ENCODE measurements at regions not wholly inside any gene's neighbourhood (a gene's known extent, or its start where the extent isn't known, plus 50 kb on each side); places are given as distances from the start of the nearest gene placed in this dataset.

GRCh38 chr21:20258542-20258941, 739.7 kb upstream of the NCAM2 start:
- Histone ChIP-seq H3F3A (ENCODE audit: insufficient read depth, low read length) (no peaks in the 10 kb centered on the region), H3K4me1 (ENCODE audit: low read length) (no peaks in the 10 kb centered on the region), H2AFZ (ENCODE audit: low read length) (no peak overlapping the region), H3K79me2 (ENCODE audit: low read length) (no peaks in the 10 kb centered on the region), H3K9ac (ENCODE audit: low read length) (no peak overlapping the region), H3K4me2 (ENCODE audit: low read depth, low read length) (no peak overlapping the region), H3K27ac (ENCODE audit: low read length) (no peak overlapping the region), H3K4me3 (ENCODE audit: low read length) (no peak overlapping the region), H3K36me3 (replicated peaks; ENCODE audit: insufficient read depth, low read length) (no peaks in the 10 kb centered on the region), H3K9me3 (replicated peaks; ENCODE audit: insufficient read depth, low read length) (no peaks in the 10 kb centered on the region), H3K9me2 (replicated peaks; ENCODE audit: insufficient read depth, low read length) (no peaks in the 10 kb centered on the region), H4K20me1 (ENCODE audit: insufficient read depth, low read length) (no peaks in the 10 kb centered on the region), H3K27me3 (replicated peaks; ENCODE audit: insufficient read depth, low read length) (no peaks in the 10 kb centered on the region)
- no peak for DNase-seq
- TF ChIP-seq EZH2phosphoT487 (IDR thresholded peaks at IDR 0.05; ENCODE audit: low read length) (no peak), CTCF (IDR thresholded peaks at IDR 0.05; ENCODE audit: low read length) (no peak), EZH2 (optimal IDR thresholded peaks at IDR 0.05; ENCODE audit: low read depth, low read length) (no peak)

- Histone ChIP-seq H3K27ac (ENCODE audit: low read length) (no peak overlapping the region), H3K9me2 (replicated peaks; ENCODE audit: insufficient read depth, low read length) (no peaks in the 10 kb centered on the region), H3K4me1 (ENCODE audit: low read length) (no peaks in the 10 kb centered on the region), H3K4me3 (ENCODE audit: low read length) (no peak overlapping the region), H3K4me2 (ENCODE audit: low read depth, low read length) (no peak overlapping the region), H3K9me3 (replicated peaks; ENCODE audit: insufficient read depth, low read length) (no peaks in the 10 kb centered on the region), H3K27me3 (replicated peaks; ENCODE audit: insufficient read depth, low read length) (no peaks in the 10 kb centered on the region), H3K9ac (ENCODE audit: low read length) (no peak overlapping the region), H3F3A (ENCODE audit: insufficient read depth, low read length) (no peaks in the 10 kb centered on the region), H3K79me2 (ENCODE audit: low read length) (no peaks in the 10 kb centered on the region), H4K20me1 (ENCODE audit: insufficient read depth, low read length) (no peaks in the 10 kb centered on the region), H2AFZ (ENCODE audit: low read length) (no peak overlapping the region), H3K36me3 (replicated peaks; ENCODE audit: insufficient read depth, low read length) (no peaks in the 10 kb centered on the region)
- TF ChIP-seq EZH2 (optimal IDR thresholded peaks at IDR 0.05; ENCODE audit: low read depth, low read length) (no peak), CTCF (IDR thresholded peaks at IDR 0.05; ENCODE audit: low read length) (no peak), EZH2phosphoT487 (IDR thresholded peaks at IDR 0.05; ENCODE audit: low read length) (no peak)
- DNase-seq = no peak
These were observed 739.0 kb upstream of the NCAM2 start for GRCh38 chr21:20259031-20259867.

GRCh38 chr21:20260124-20260523, 738.1 kb upstream of the NCAM2 start:
- H3K9me2 ChIP-seq (replicated peaks; ENCODE audit: insufficient read depth, low read length) = no peaks in the 10 kb centered on the region
- H3K4me3 ChIP-seq (ENCODE audit: low read length) = no peak overlapping the region
- no peak overlapping the region for H2AFZ ChIP-seq (ENCODE audit: low read length)
- H3K4me1 ChIP-seq (ENCODE audit: low read length) = no peaks in the 10 kb centered on the region
- no peak overlapping the region for H3K27ac ChIP-seq (ENCODE audit: low read length)
- no peak overlapping the region for H3K4me2 ChIP-seq (ENCODE audit: low read depth, low read length)
- no peak for TF ChIP-seq EZH2phosphoT487 (IDR thresholded peaks at IDR 0.05; ENCODE audit: low read length)
- no peak for TF ChIP-seq EZH2 (optimal IDR thresholded peaks at IDR 0.05; ENCODE audit: low read depth, low read length)
- TF ChIP-seq CTCF (IDR thresholded peaks at IDR 0.05; ENCODE audit: low read length) = no peak
- no peaks in the 10 kb centered on the region for H3K36me3 ChIP-seq (replicated peaks; ENCODE audit: insufficient read depth, low read length)
- H4K20me1 ChIP-seq (ENCODE audit: insufficient read depth, low read length) = no peaks in the 10 kb centered on the region
- H3K27me3 ChIP-seq (replicated peaks; ENCODE audit: insufficient read depth, low read length) = no peaks in the 10 kb centered on the region
- no peaks in the 10 kb centered on the region for H3F3A ChIP-seq (ENCODE audit: insufficient read depth, low read length)
- no peaks in the 10 kb centered on the region for H3K9me3 ChIP-seq (replicated peaks; ENCODE audit: insufficient read depth, low read length)
- no peak for DNase-seq
- no peaks in the 10 kb centered on the region for H3K79me2 ChIP-seq (ENCODE audit: low read length)
- no peak overlapping the region for H3K9ac ChIP-seq (ENCODE audit: low read length)

All from MM.1S (cell line).